IPS-18c (cell line): ENCODE measurements at regions not wholly inside any gene's neighbourhood (a gene's known extent, or its start where the extent isn't known, plus 50 kb on each side); places are given as distances from the start of the nearest gene placed in this dataset.

ENCODE experiments used
- H3K4me3 ChIP-seq: 2 replicates; pipeline ENCODE4 v1.7.0; 2013; ENCODE audit warnings: low read depth, mild to moderate bottlenecking, low read length, moderate library complexity; ENCODE audit not compliant: insufficient read depth
- H3K9me3 ChIP-seq: one replicate; pipeline ENCODE4 v1.6.1; 2013; ENCODE audit warnings: mild to moderate bottlenecking, low read length, moderate library complexity; ENCODE audit not compliant: control insufficient read depth, insufficient read depth

- no peak overlapping the region for H3K4me3 ChIP-seq
- peaks cover 6% of the 10 kb centered on the region for H3K9me3 ChIP-seq
These were observed 70.9 kb upstream of the GSE1 start for GRCh38 chr16:85541980-85542900.

DNA sequence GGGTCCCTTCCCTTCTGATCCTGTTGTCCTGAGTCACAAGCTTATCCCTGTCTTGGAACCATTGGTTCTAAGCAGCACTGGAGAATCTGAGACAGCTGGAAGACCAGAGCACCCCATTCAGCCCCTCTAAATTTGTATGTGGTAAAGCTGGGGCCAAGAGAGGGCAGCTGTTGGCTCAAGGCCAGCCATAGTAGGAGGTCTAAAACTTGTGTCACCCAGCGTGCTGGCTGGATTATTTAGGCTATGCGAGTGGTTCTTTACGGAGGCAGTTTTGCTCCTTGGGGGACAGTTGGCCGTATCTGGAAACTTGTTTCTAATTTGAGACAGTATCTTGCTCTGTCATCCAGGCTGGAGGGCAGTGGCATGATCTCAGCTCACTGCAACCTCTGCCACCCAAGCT lies 69.6 kb upstream of the GSE1 start:
- H3K4me3 ChIP-seq = no peak overlapping the region
- peaks cover 6% of the 10 kb centered on the region for H3K9me3 ChIP-seq

DNA sequence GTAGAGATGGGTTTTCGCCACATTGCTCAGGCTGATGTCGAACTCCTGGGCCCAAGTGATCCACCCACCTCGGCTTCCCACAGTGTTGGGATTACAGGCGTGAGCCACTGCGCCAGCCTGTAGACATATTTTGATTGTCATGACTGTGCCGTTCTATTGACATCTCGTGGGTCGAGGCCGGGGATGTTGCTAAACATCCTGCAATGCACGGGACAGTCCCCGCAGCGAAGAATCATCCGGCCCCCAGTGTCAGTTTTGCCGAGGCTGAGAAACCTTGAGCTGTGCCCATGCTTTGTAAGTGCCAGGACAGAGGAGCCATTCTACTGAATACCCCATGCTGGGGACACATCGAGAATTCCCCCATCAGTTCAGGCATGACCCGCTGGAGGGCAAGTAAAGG lies 69.1 kb upstream of the GSE1 start:
- Histone ChIP-seq H3K9me3 (peaks cover 6% of the 10 kb centered on the region), H3K4me3 (no peak overlapping the region)

- Histone ChIP-seq H3K4me3 (no peak overlapping the region), H3K9me3 (peaks cover 3% of the 10 kb centered on the region)
These were observed 68.5 kb upstream of the GSE1 start for GRCh38 chr16:85544668-85545067.

- Histone ChIP-seq H3K9me3 (no peaks in the 10 kb centered on the region), H3K4me3 (no peak overlapping the region)
These were observed 67.8 kb upstream of the GSE1 start for GRCh38 chr16:85545227-85545818.

GRCh38 chr16:85546585-85547447 lies 66.3 kb upstream of the GSE1 start:
- H3K9me3 ChIP-seq = no peaks in the 10 kb centered on the region

DNA sequence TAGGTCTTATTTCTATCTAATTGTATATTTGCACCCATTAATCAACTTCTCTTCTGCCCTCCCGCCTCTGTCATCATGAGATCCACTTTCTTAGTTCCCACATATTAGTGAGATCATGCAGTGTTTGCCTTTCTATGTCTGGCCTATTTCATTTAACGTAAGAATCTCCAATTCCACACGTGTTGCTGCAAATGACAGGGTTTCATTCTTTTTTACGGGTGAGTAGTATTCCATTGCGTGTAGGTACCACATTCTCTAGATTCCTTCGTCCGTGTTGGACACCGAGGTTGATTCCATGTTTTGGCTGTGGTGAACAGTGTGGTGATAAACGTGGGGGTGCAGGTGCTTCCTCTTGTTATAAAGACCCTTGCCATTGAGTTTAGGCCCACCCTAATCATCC lies 64.7 kb upstream of the GSE1 start:
- Histone ChIP-seq H3K4me3 (no peak overlapping the region), H3K9me3 (peaks cover 3% of the 10 kb centered on the region)

More at GRCh38 chr16:85546585-85547447, 66.3 kb upstream of the GSE1 start:
- no peak overlapping the region for H3K4me3 ChIP-seq

GRCh38 chr16:85549766-85550421 lies 63.2 kb upstream of the GSE1 start:
- Histone ChIP-seq H3K4me3 (no peak overlapping the region), H3K9me3 (peaks cover 6% of the 10 kb centered on the region)

DNA sequence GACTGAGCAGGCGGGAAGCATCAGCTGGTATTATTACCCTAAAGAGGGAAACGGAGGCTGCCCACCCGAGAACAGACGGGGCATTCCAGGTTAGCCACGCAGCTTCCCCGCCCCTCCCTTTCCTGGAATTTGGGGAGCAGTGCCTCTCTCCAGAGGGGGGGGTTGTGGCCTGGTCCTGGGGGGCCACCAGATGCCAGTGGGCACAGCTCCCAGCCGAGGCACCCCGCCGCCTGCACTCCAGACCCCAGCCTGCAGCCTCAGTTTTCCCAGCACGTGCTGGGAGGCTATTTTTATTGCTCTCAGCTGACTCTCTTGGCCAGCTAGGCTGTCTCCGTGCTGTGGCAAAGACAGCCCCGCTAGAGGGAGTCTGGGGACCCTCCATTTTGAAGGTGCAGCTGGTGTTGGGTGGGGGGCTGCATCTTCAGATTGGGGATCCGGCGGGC lies 62.7 kb upstream of the GSE1 start:
- Histone ChIP-seq H3K4me3 (no peak overlapping the region), H3K9me3 (peaks cover 6% of the 10 kb centered on the region)

DNA sequence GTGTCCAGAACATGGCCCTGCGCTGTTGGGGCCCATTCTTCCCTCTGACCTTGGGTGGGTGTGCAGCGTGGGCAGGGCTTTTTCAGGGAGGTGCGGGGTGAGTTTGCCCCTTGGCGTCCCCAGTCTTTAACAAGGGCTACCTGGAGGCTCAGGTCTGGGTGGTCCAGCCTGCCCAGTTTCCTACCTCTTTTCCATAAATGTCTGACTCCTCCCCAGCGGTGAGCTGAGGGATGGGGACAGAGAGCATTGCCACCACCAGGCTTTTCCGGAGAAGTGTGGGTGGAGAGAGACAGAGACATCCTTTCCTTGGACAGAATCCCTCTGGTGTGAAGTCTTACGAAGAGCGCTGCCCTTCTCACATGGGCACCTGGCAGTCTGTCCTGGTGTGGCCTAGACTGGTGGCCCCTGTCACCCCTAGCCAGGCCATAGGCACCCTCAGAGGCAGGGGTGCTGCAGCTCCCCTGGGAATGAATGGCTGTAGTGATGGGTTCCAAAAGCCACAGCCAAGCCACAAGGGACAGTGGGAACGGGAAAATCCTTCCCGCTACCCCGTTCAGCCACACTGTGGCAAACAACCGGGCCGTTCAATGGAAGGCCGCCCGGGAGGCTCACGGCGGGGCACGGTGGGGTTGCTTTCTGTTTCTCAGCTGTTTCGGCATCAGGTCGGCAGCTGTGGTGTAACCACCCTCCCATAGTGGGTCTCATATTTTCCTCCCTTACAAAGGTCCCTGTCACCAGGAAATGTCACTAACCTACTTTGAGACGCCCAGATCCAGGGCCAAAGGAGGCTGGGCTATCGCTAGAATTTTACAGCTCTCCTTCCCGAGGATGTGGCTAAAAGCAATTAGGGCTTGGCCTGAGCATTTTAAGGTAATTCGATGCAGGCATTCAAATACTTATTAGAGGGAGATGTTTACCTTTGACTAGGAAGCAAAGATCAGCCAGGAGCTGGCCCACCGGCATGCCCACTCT lies 61.9 kb upstream of the GSE1 start:
- H3K4me3 ChIP-seq = no peak overlapping the region
- H3K9me3 ChIP-seq = peaks cover 6% of the 10 kb centered on the region

DNA sequence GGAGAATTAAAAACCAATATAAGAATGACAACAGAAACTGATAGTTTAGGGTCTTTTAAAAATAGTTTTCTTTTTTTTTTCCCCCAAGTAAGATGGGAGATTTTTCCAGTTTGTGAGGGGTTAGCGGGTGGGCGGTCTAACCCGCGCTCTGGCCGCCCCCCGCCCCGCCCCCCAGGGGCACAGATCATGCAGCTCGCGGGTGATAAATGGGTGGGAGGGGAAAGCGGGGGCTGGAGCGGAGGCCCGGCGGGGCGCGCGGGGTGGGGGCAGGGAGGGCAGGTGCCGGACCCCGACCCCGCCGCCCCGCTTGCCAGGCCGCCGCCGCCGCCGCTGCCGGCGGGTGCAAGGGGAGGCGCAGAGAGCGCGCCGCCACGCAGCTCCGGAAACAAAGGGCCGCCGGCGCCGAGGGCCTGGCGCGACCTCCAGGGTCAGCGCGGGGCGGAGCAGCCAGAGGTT lies 60.1 kb upstream of the GSE1 start:
- H3K4me3 ChIP-seq = peak overlapping the region; percentile 58
- peaks cover 6% of the 10 kb centered on the region for H3K9me3 ChIP-seq

- peaks cover 6% of the 10 kb centered on the region for H3K9me3 ChIP-seq
- peak overlapping the region; percentile 58 for H3K4me3 ChIP-seq
These were observed 59.5 kb upstream of the GSE1 start for GRCh38 chr16:85553436-85554113.

DNA sequence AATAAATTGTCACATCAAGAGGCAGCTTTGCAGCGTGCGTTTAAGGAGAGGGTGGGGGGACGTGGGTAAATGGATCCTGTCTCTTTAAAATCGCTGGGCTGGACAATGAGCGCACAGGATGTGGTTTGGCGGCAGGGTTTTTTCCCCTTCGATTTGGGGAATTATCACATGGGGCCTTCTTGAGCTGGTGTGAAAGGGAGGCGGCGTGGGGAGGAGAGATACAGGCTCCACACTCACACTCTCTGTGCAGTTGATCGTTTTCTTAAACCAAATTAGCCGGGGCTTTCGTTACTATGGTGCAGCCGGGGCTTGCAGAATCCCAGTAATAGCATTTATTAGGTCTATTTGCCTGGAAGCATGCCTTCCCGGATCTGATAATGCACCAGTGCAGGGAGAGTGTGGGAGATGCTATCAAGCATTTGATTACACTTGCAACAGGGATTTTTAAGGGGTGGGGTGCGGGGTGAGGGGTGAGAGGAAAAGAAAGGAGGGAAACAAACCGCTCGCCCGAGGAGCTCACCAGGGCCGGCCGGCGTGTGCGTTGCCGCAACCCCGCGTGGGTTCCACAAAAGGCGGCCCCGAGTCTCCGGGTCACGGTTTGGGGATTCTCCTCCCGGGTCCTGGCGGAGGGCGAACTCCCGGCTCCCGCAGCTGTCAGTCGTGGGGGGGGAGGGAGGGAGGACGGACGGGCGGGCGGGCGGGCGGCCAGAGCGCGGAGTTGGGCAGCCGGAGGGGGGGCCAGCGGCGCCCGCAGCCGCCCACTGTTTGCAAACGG lies 58.8 kb upstream of the GSE1 start:
- Histone ChIP-seq H3K4me3 (peak overlapping the region; percentile 71), H3K9me3 (peaks cover 6% of the 10 kb centered on the region)

DNA sequence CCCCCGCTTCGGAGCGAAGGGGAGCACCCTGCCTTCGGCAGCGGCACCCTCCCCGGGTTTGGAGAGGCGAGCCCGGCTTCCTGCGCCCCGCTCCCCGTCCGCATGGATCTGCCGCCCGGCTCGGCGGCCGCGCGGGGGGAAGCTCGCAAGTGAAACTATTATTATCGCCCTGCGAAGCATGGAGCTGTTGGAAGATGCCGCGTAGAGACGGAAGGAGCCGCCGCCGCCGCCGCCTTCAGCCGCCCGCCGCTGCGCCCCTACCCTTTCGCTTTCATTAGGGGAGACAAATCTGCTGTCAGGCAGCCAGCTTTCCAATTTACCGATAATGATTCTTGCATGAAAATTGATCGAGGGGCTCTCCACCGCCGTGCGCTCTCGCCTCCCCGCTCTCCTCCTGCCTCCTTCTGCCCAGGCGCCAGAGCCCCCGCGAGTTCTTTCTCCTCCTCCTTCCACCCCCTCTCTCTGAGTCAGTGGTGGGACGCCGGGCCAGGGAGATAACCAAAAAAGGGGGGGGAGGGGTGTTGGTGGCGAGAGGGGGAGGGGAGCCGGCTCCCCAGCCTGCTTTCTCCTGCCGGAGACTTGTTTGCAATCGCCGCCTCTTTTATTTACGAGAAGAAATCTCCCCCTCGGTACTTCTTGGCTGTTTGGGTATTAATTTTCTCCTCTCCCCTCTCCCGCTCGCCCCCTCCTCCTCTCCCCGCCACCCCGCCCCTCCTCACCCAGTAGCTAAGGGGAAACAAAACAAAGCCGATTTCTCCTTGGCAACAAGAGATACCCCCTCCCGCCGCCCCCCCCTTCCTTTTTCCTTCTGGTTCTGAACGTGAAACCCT lies 58.0 kb upstream of the GSE1 start:
- H3K4me3 ChIP-seq = peak overlapping the region; percentile 71

More for the DNA sequence above, 58.0 kb upstream of the GSE1 start:
- H3K9me3 ChIP-seq = peaks cover 6% of the 10 kb centered on the region
